ENCODE measurements at regions not wholly inside any gene's neighbourhood (a gene's known extent, or its start where the extent isn't known, plus 50 kb on each side); places are given as distances from the start of the nearest gene placed in this dataset.

GRCh38 chr4:181679754-181680153, 563.4 kb upstream of the TENM3 start:
- no peaks in the 10 kb centered on the region for H3K36me3 Mint-ChIP-seq (ENCODE audit: unreplicated experiment)
- TF ChIP-seq CTCF (IDR thresholded peaks at IDR 0.05), result no peak
- peaks cover 4% of the 10 kb centered on the region for H3K9me3 Mint-ChIP-seq (ENCODE audit: unreplicated experiment)
- H3K4me1 Mint-ChIP-seq (ENCODE audit: unreplicated experiment), result peaks cover 32% of the 10 kb centered on the region
- H3K27ac Mint-ChIP-seq (ENCODE audit: unreplicated experiment), result no peak overlapping the region
- no peak for DNase-seq (ENCODE audit: extremely low spot score, unreplicated experiment)
- H3K27me3 Mint-ChIP-seq (ENCODE audit: unreplicated experiment), result no peaks in the 10 kb centered on the region
- no peak overlapping the region for H3K4me3 Mint-ChIP-seq (ENCODE audit: unreplicated experiment)

- H3K27ac Mint-ChIP-seq (ENCODE audit: unreplicated experiment), result peak overlapping the region; percentile 52
- no peaks in the 10 kb centered on the region for H3K27me3 Mint-ChIP-seq (ENCODE audit: unreplicated experiment)
- no peak for TF ChIP-seq CTCF (IDR thresholded peaks at IDR 0.05)
- peaks cover 54% of the 10 kb centered on the region for H3K4me1 Mint-ChIP-seq (ENCODE audit: unreplicated experiment)
- peaks cover 4% of the 10 kb centered on the region for H3K9me3 Mint-ChIP-seq (ENCODE audit: unreplicated experiment)
- DNase-seq (ENCODE audit: extremely low spot score, unreplicated experiment), result no peak
- H3K36me3 Mint-ChIP-seq (ENCODE audit: unreplicated experiment), result no peaks in the 10 kb centered on the region
- H3K4me3 Mint-ChIP-seq (ENCODE audit: unreplicated experiment), result no peak overlapping the region
Observed at GRCh38 chr4:181682367-181683047, 560.7 kb upstream of the TENM3 start.

GRCh38 chr4:181684310-181684709, 558.9 kb upstream of the TENM3 start:
- Mint-ChIP-seq H3K27ac (ENCODE audit: unreplicated experiment) (peak overlapping the region; percentile 74), H3K4me1 (ENCODE audit: unreplicated experiment) (peaks cover 72% of the 10 kb centered on the region)
- no peak for DNase-seq (ENCODE audit: extremely low spot score, unreplicated experiment)

GRCh38 chr4:181685461-181685860, 557.7 kb upstream of the TENM3 start:
- Mint-ChIP-seq H3K4me3 (ENCODE audit: unreplicated experiment) (no peak overlapping the region), H3K4me1 (ENCODE audit: unreplicated experiment) (peaks cover 75% of the 10 kb centered on the region), H3K9me3 (ENCODE audit: unreplicated experiment) (peaks cover 4% of the 10 kb centered on the region), H3K27ac (ENCODE audit: unreplicated experiment) (peak overlapping the region; percentile 89), H3K27me3 (ENCODE audit: unreplicated experiment) (no peaks in the 10 kb centered on the region), H3K36me3 (ENCODE audit: unreplicated experiment) (no peaks in the 10 kb centered on the region)
- no peak for DNase-seq (ENCODE audit: extremely low spot score, unreplicated experiment)
- no peak for TF ChIP-seq CTCF (IDR thresholded peaks at IDR 0.05)

More at GRCh38 chr4:181684310-181684709, 558.9 kb upstream of the TENM3 start:
- no peak for TF ChIP-seq CTCF (IDR thresholded peaks at IDR 0.05)
- Mint-ChIP-seq H3K36me3 (ENCODE audit: unreplicated experiment) (no peaks in the 10 kb centered on the region), H3K4me3 (ENCODE audit: unreplicated experiment) (no peak overlapping the region), H3K27me3 (ENCODE audit: unreplicated experiment) (no peaks in the 10 kb centered on the region), H3K9me3 (ENCODE audit: unreplicated experiment) (peaks cover 4% of the 10 kb centered on the region)

- peaks cover 4% of the 10 kb centered on the region for H3K9me3 Mint-ChIP-seq (ENCODE audit: unreplicated experiment)
- no peak for TF ChIP-seq CTCF (IDR thresholded peaks at IDR 0.05)
- no peaks in the 10 kb centered on the region for H3K36me3 Mint-ChIP-seq (ENCODE audit: unreplicated experiment)
- H3K4me3 Mint-ChIP-seq (ENCODE audit: unreplicated experiment), result peak overlapping the region; percentile 27
- H3K27ac Mint-ChIP-seq (ENCODE audit: unreplicated experiment), result peak overlapping the region; percentile 89
- H3K4me1 Mint-ChIP-seq (ENCODE audit: unreplicated experiment), result peaks cover 75% of the 10 kb centered on the region
- H3K27me3 Mint-ChIP-seq (ENCODE audit: unreplicated experiment), result no peaks in the 10 kb centered on the region
- no peak for DNase-seq (ENCODE audit: extremely low spot score, unreplicated experiment)
Observed at GRCh38 chr4:181685911-181686310, 557.3 kb upstream of the TENM3 start.

Measured in osteocyte (in vitro differentiated cells).